Activated B cell treated with CpG ODN at 0.5 μM for 24 hours (primary cell): ENCODE measurements at regions not wholly inside any gene's neighbourhood (a gene's known extent, or its start where the extent isn't known, plus 50 kb on each side); places are given as distances from the start of the nearest gene placed in this dataset.

Experiments used
- ATAC-seq: fragments of 200-7000 bp; cut with Tn5 transposase; one replicate; pipeline ENCODE4 v1.10.0; 2021; ENCODE audit warnings: low read depth, mild to moderate bottlenecking, moderate library complexity
- CTCF ChIA-PET: fragments of 350-600 bp; sonication (Branson Sonifier 250); formaldehyde crosslinking; loops from one replicate; lab custom pipeline; 2021; ENCODE audit warnings: antibody characterized with exemption; lab: Charles Lee
- POLR2A ChIA-PET: fragments of 350-600 bp; sonication (Branson Sonifier 250); formaldehyde crosslinking; loops from one replicate; lab custom pipeline; 2021; ENCODE audit warnings: antibody characterized with exemption; lab: Charles Lee
- DNase-seq: peaks from one replicate; pipeline ENCODE4 v3.0.0; 2022
- H3K27ac Mint-ChIP-seq: one replicate; pipeline ENCODE4 v1.8.0; 2020; ENCODE audit warnings: mixed read lengths
- H3K27me3 Mint-ChIP-seq: one replicate; pipeline ENCODE4 v1.8.0; 2021; ENCODE audit warnings: mixed read lengths
- H3K36me3 Mint-ChIP-seq: one replicate; pipeline ENCODE4 v1.8.0; 2021; ENCODE audit warnings: low read depth, mixed read lengths
- H3K4me1 Mint-ChIP-seq: one replicate; pipeline ENCODE4 v1.8.0; 2021; ENCODE audit warnings: mixed read lengths
- H3K4me3 Mint-ChIP-seq: one replicate; pipeline ENCODE4 v1.8.0; 2020; ENCODE audit warnings: mild to moderate bottlenecking, mixed read lengths
- H3K9me3 Mint-ChIP-seq: one replicate; pipeline ENCODE4 v1.8.0; 2020; ENCODE audit warnings: mixed read lengths
- CTCF ChIP-seq: fragments of 200-600 bp; IDR thresholded peaks from one replicate; pipeline ENCODE4 v1.8.0; 2022; ENCODE audit warnings: antibody characterized with exemption, mild to moderate bottlenecking
- intact Hi-C: fragments of 100-400 bp; cut with micrococcal nuclease; formaldehyde crosslinking; loops from one replicate; pipeline ENCODE4 v1.15.1; 2024

- POLR2A ChIA-PET = no interaction called here
- no peak overlapping the region for H3K27ac Mint-ChIP-seq
- no peaks in the 10 kb centered on the region for H3K9me3 Mint-ChIP-seq
These were observed 310.2 kb downstream of the FBXW7 start for GRCh38 chr4:152225680-152226079.

GRCh38 chr4:152224721-152225420 is 311.0 kb downstream of the FBXW7 start:
- Mint-ChIP-seq H3K4me1 (no peaks in the 10 kb centered on the region), H3K27ac (no peak overlapping the region), H3K4me3 (no peak overlapping the region), H3K9me3 (no peaks in the 10 kb centered on the region), H3K36me3 (no peaks in the 10 kb centered on the region), H3K27me3 (no peaks in the 10 kb centered on the region)
- POLR2A ChIA-PET = no interaction called here
- intact Hi-C loops = no loop called here
- DNase-seq = no peak
- TF ChIP-seq CTCF = no peak
- ATAC-seq = no peak
- CTCF ChIA-PET = no interaction called here

More at GRCh38 chr4:152225680-152226079, 310.2 kb downstream of the FBXW7 start:
- no peak for ATAC-seq
- Mint-ChIP-seq H3K4me1 (no peaks in the 10 kb centered on the region), H3K36me3 (no peaks in the 10 kb centered on the region), H3K27me3 (no peaks in the 10 kb centered on the region), H3K4me3 (no peak overlapping the region)
- DNase-seq = no peak
- intact Hi-C loops = no loop called here
- CTCF ChIA-PET = no interaction called here
- no peak for TF ChIP-seq CTCF

GRCh38 chr4:152224223-152224622 is 311.7 kb downstream of the FBXW7 start:
- ChIA-PET POLR2A (no interaction called here), CTCF (no interaction called here)
- no peak for DNase-seq
- H3K27me3 Mint-ChIP-seq = no peaks in the 10 kb centered on the region
- H3K36me3 Mint-ChIP-seq = no peaks in the 10 kb centered on the region
- no peak for TF ChIP-seq CTCF
- H3K9me3 Mint-ChIP-seq = no peaks in the 10 kb centered on the region
- ATAC-seq = no peak
- H3K4me3 Mint-ChIP-seq = no peak overlapping the region
- no peak overlapping the region for H3K27ac Mint-ChIP-seq
- intact Hi-C loops = no loop called here
- H3K4me1 Mint-ChIP-seq = no peaks in the 10 kb centered on the region

- DNase-seq (no peak), ATAC-seq (no peak)
- Mint-ChIP-seq H3K27ac (no peak overlapping the region), H3K27me3 (no peaks in the 10 kb centered on the region), H3K9me3 (no peaks in the 10 kb centered on the region), H3K4me1 (no peaks in the 10 kb centered on the region), H3K4me3 (no peak overlapping the region), H3K36me3 (no peaks in the 10 kb centered on the region)
- no peak for TF ChIP-seq CTCF
- POLR2A ChIA-PET = no interaction called here
- CTCF ChIA-PET = no interaction called here
- intact Hi-C loops = no loop called here
These were observed 312.3 kb downstream of the FBXW7 start for GRCh38 chr4:152223600-152223999.

GRCh38 chr4:152221816-152222516 is 313.9 kb downstream of the FBXW7 start:
- POLR2A ChIA-PET = no interaction called here

More at GRCh38 chr4:152221816-152222516, 313.9 kb downstream of the FBXW7 start:
- no peak overlapping the region for H3K4me3 Mint-ChIP-seq
- CTCF ChIA-PET = no interaction called here
- no peaks in the 10 kb centered on the region for H3K4me1 Mint-ChIP-seq
- no peak for TF ChIP-seq CTCF
- intact Hi-C loops = no loop called here
- H3K9me3 Mint-ChIP-seq = no peaks in the 10 kb centered on the region
- no peak overlapping the region for H3K27ac Mint-ChIP-seq
- H3K27me3 Mint-ChIP-seq = no peaks in the 10 kb centered on the region
- ATAC-seq (no peak), DNase-seq (no peak)
- no peaks in the 10 kb centered on the region for H3K36me3 Mint-ChIP-seq
